ENCODE measurements at regions not wholly inside any gene's neighbourhood (a gene's known extent, or its start where the extent isn't known, plus 50 kb on each side); places are given as distances from the start of the nearest gene placed in this dataset.

GRCh38 chr12:131409211-131409610 is 301.7 kb upstream of the SFSWAP start:
- TF ChIP-seq CTCF (IDR thresholded peaks at IDR 0.05), result no peak
- no peak for TF ChIP-seq POLR2A (IDR thresholded peaks at IDR 0.05)
